ENCODE measurements at regions not wholly inside any gene's neighbourhood (a gene's known extent, or its start where the extent isn't known, plus 50 kb on each side); places are given as distances from the start of the nearest gene placed in this dataset.

GRCh38 chr11:29438815-29439214, 578.0 kb downstream of the KCNA4 start:
- no peak for TF ChIP-seq CTCF (IDR thresholded peaks at IDR 0.05; ENCODE audit: insufficient read depth, low read length)
- H3K4me3 ChIP-seq (ENCODE audit: low read depth, low read length) = no peak overlapping the region
- DNase-seq (ENCODE audit: low read depth) = no peak

GRCh38 chr11:29435421-29435820, 581.4 kb downstream of the KCNA4 start:
- peak; percentile 19 for DNase-seq (ENCODE audit: low read depth)
- TF ChIP-seq CTCF (IDR thresholded peaks at IDR 0.05; ENCODE audit: insufficient read depth, low read length) = no peak

GRCh38 chr11:29432719-29433325, 584.0 kb downstream of the KCNA4 start:
- H3K4me3 ChIP-seq (ENCODE audit: low read depth, low read length) = no peak overlapping the region
- DNase-seq (ENCODE audit: low read depth) = peak; percentile 42
- TF ChIP-seq CTCF (IDR thresholded peaks at IDR 0.05; ENCODE audit: insufficient read depth, low read length) = peak; percentile 57

More at GRCh38 chr11:29435421-29435820, 581.4 kb downstream of the KCNA4 start:
- no peak overlapping the region for H3K4me3 ChIP-seq (ENCODE audit: low read depth, low read length)

- DNase-seq (ENCODE audit: low read depth) = no peak
- no peak for TF ChIP-seq CTCF (IDR thresholded peaks at IDR 0.05; ENCODE audit: insufficient read depth, low read length)
- no peak overlapping the region for H3K4me3 ChIP-seq (ENCODE audit: low read depth, low read length)
Measured at GRCh38 chr11:29405305-29405704, 611.5 kb downstream of the KCNA4 start.

- H3K4me3 ChIP-seq (ENCODE audit: low read depth, low read length) = no peak overlapping the region
- no peak for TF ChIP-seq CTCF (IDR thresholded peaks at IDR 0.05; ENCODE audit: insufficient read depth, low read length)
- DNase-seq (ENCODE audit: low read depth) = no peak
Measured at GRCh38 chr11:29395555-29396072, 621.2 kb downstream of the KCNA4 start.

GRCh38 chr11:29389793-29390192, 627.0 kb downstream of the KCNA4 start:
- DNase-seq (ENCODE audit: low read depth) = no peak
- no peak overlapping the region for H3K4me3 ChIP-seq (ENCODE audit: low read depth, low read length)
- TF ChIP-seq CTCF (IDR thresholded peaks at IDR 0.05; ENCODE audit: insufficient read depth, low read length) = no peak

- no peak overlapping the region for H3K4me3 ChIP-seq (ENCODE audit: low read depth, low read length)
- no peak for DNase-seq (ENCODE audit: low read depth)
- TF ChIP-seq CTCF (IDR thresholded peaks at IDR 0.05; ENCODE audit: insufficient read depth, low read length) = no peak
Measured at GRCh38 chr11:29373725-29374124, 643.1 kb downstream of the KCNA4 start.
